Activated CD4-positive, alpha-beta T cell treated with anti-CD3 and anti-CD28 coated beads for 36 hours (primary cell): ENCODE measurements at regions not wholly inside any gene's neighbourhood (a gene's known extent, or its start where the extent isn't known, plus 50 kb on each side); places are given as distances from the start of the nearest gene placed in this dataset.

Experiments
- ATAC-seq: fragments of 200-7000 bp; cut with Tn5 transposase; one replicate; pipeline ENCODE4 v1.10.0; 2021; ENCODE audit warnings: mild to moderate bottlenecking, moderate library complexity
- CTCF ChIA-PET: fragments of 350-600 bp; sonication (Branson Sonifier 250); formaldehyde crosslinking; loops from one replicate; lab custom pipeline; 2021; ENCODE audit warnings: antibody characterized with exemption; lab: Charles Lee
- POLR2A ChIA-PET: fragments of 350-600 bp; sonication (Branson Sonifier 250); formaldehyde crosslinking; loops from one replicate; lab custom pipeline; 2021; ENCODE audit warnings: antibody characterized with exemption, inconsistent platforms; lab: Charles Lee
- DNase-seq: peaks from one replicate; pipeline ENCODE4 v3.0.0-alpha.2; 2020
- H3K27ac Mint-ChIP-seq: one replicate; pipeline ENCODE4 v1.8.0; 2021; ENCODE audit warnings: mixed read lengths
- H3K27me3 Mint-ChIP-seq: one replicate; pipeline ENCODE4 v1.8.0; 2021; ENCODE audit warnings: mixed read lengths
- H3K36me3 Mint-ChIP-seq: one replicate; pipeline ENCODE4 v1.8.0; 2021; ENCODE audit warnings: low read depth, mixed read lengths
- H3K4me1 Mint-ChIP-seq: one replicate; pipeline ENCODE4 v1.8.0; 2021; ENCODE audit warnings: mixed read lengths
- H3K4me3 Mint-ChIP-seq: one replicate; pipeline ENCODE4 v1.8.0; 2021; ENCODE audit warnings: mild to moderate bottlenecking, moderate library complexity, mixed read lengths
- H3K9me3 Mint-ChIP-seq: one replicate; pipeline ENCODE4 v1.8.0; 2021; ENCODE audit warnings: low read depth, mixed read lengths
- intact Hi-C, 2 experiments: fragments of 100-400 bp; cut with DNase I in 1 of 2; cut with micrococcal nuclease in 1 of 2; formaldehyde crosslinking; loops; one replicate each; pipeline versions ENCODE4 v1.14.2 to v1.15.1; 2022 to 2024; cut with DNase I, micrococcal nuclease

GRCh38 chr16:86997058-86997457 is 320.1 kb downstream of the C16orf95 start:
- ChIA-PET CTCF (interaction anchor here (0.6 kb wide), 1 partner anchor 1563 kb away, joined by 4 read pairs; no protein-coding TSS in a partner anchor), POLR2A (no interaction called here)
- peaks cover 30% of the 10 kb centered on the region for H3K27me3 Mint-ChIP-seq
- H3K4me3 Mint-ChIP-seq: no peak overlapping the region
- H3K27ac Mint-ChIP-seq: no peak overlapping the region
- no peaks in the 10 kb centered on the region for H3K9me3 Mint-ChIP-seq
- H3K4me1 Mint-ChIP-seq: no peaks in the 10 kb centered on the region
- ATAC-seq: no peak
- DNase-seq: no peak
- H3K36me3 Mint-ChIP-seq: no peaks in the 10 kb centered on the region
- intact Hi-C loops: no loop called here

GRCh38 chr16:86998196-86999001 is 318.8 kb downstream of the C16orf95 start:
- Mint-ChIP-seq H3K9me3 (no peaks in the 10 kb centered on the region), H3K27me3 (peaks cover 21% of the 10 kb centered on the region)
- ATAC-seq: no peak

GRCh38 chr16:87000001-87000400 is 317.2 kb downstream of the C16orf95 start:
- DNase-seq (no peak), ATAC-seq (no peak)
- ChIA-PET CTCF (interaction anchor here (0.7 kb wide), 1 partner anchor 19 kb away, joined by 3 read pairs; no protein-coding TSS in a partner anchor), POLR2A (no interaction called here)
- peaks cover 2% of the 10 kb centered on the region for H3K9me3 Mint-ChIP-seq
- H3K4me1 Mint-ChIP-seq: no peaks in the 10 kb centered on the region
- no peak overlapping the region for H3K27ac Mint-ChIP-seq
- no peak overlapping the region for H3K4me3 Mint-ChIP-seq
- H3K27me3 Mint-ChIP-seq: peaks cover 17% of the 10 kb centered on the region
- intact Hi-C loops: no loop called here
- no peaks in the 10 kb centered on the region for H3K36me3 Mint-ChIP-seq

More at GRCh38 chr16:86998196-86999001, 318.8 kb downstream of the C16orf95 start:
- intact Hi-C loops: no loop called here
- Mint-ChIP-seq H3K4me3 (no peak overlapping the region), H3K27ac (no peak overlapping the region), H3K4me1 (no peaks in the 10 kb centered on the region), H3K36me3 (no peaks in the 10 kb centered on the region)
- DNase-seq: no peak
- ChIA-PET POLR2A (no interaction called here), CTCF (no interaction called here)

- CTCF ChIA-PET: no interaction called here
- POLR2A ChIA-PET: no interaction called here
- no peak for ATAC-seq
- Mint-ChIP-seq H3K27me3 (peaks cover 15% of the 10 kb centered on the region), H3K4me1 (no peaks in the 10 kb centered on the region), H3K9me3 (peaks cover 2% of the 10 kb centered on the region), H3K4me3 (no peak overlapping the region), H3K36me3 (no peaks in the 10 kb centered on the region), H3K27ac (no peak overlapping the region)
- no peak for DNase-seq
- intact Hi-C loops: no loop called here
Measured at GRCh38 chr16:87002717-87003413, 314.3 kb downstream of the C16orf95 start.

- ChIA-PET CTCF (no interaction called here), POLR2A (no interaction called here)
- no peak for DNase-seq
- intact Hi-C loops: no loop called here
- no peak overlapping the region for H3K4me3 Mint-ChIP-seq
- H3K9me3 Mint-ChIP-seq: peaks cover 2% of the 10 kb centered on the region
- H3K36me3 Mint-ChIP-seq: no peaks in the 10 kb centered on the region
- no peak for ATAC-seq
- no peaks in the 10 kb centered on the region for H3K4me1 Mint-ChIP-seq
- H3K27ac Mint-ChIP-seq: no peak overlapping the region
- peaks cover 14% of the 10 kb centered on the region for H3K27me3 Mint-ChIP-seq
Measured at GRCh38 chr16:87003414-87003755, 313.8 kb downstream of the C16orf95 start.

GRCh38 chr16:87006021-87006420 is 311.2 kb downstream of the C16orf95 start:
- Mint-ChIP-seq H3K27me3 (no peaks in the 10 kb centered on the region), H3K4me3 (no peak overlapping the region), H3K9me3 (peaks cover 2% of the 10 kb centered on the region), H3K27ac (no peak overlapping the region), H3K36me3 (no peaks in the 10 kb centered on the region), H3K4me1 (no peaks in the 10 kb centered on the region)
- DNase-seq (no peak), ATAC-seq (no peak)
- ChIA-PET POLR2A (no interaction called here), CTCF (interaction anchor here (1.1 kb wide), 1 partner anchor 38 kb away, joined by 3 read pairs; no protein-coding TSS in a partner anchor)
- intact Hi-C loops: no loop called here

GRCh38 chr16:87006789-87007745 is 310.1 kb downstream of the C16orf95 start:
- intact Hi-C loops: no loop called here
- H3K9me3 Mint-ChIP-seq: peaks cover 2% of the 10 kb centered on the region
- no peak for DNase-seq
- H3K27me3 Mint-ChIP-seq: no peaks in the 10 kb centered on the region
- ChIA-PET CTCF (interaction anchor here (1.1 kb wide), 1 partner anchor 36 kb away, joined by 3 read pairs; no protein-coding TSS in a partner anchor), POLR2A (no interaction called here)
- no peak for ATAC-seq
- H3K27ac Mint-ChIP-seq: no peak overlapping the region
- H3K4me3 Mint-ChIP-seq: no peak overlapping the region
- H3K36me3 Mint-ChIP-seq: no peaks in the 10 kb centered on the region
- H3K4me1 Mint-ChIP-seq: no peaks in the 10 kb centered on the region

GRCh38 chr16:87007907-87008306 is 309.3 kb downstream of the C16orf95 start:
- ATAC-seq (no peak), DNase-seq (no peak)
- ChIA-PET POLR2A (no interaction called here), CTCF (no interaction called here)
- no peaks in the 10 kb centered on the region for H3K27me3 Mint-ChIP-seq
- H3K9me3 Mint-ChIP-seq: peaks cover 2% of the 10 kb centered on the region
- H3K4me3 Mint-ChIP-seq: no peak overlapping the region
- H3K4me1 Mint-ChIP-seq: no peaks in the 10 kb centered on the region
- no peak overlapping the region for H3K27ac Mint-ChIP-seq
- no peaks in the 10 kb centered on the region for H3K36me3 Mint-ChIP-seq
- intact Hi-C loops: no loop called here

- POLR2A ChIA-PET: no interaction called here
- no peak overlapping the region for H3K4me3 Mint-ChIP-seq
- no peaks in the 10 kb centered on the region for H3K4me1 Mint-ChIP-seq
Measured at GRCh38 chr16:87008664-87009063, 308.5 kb downstream of the C16orf95 start.

GRCh38 chr16:87012954-87013938 is 303.9 kb downstream of the C16orf95 start:
- ChIA-PET CTCF (no interaction called here), POLR2A (no interaction called here)
- Mint-ChIP-seq H3K36me3 (no peaks in the 10 kb centered on the region), H3K9me3 (no peaks in the 10 kb centered on the region), H3K27me3 (peaks cover 15% of the 10 kb centered on the region), H3K4me3 (no peak overlapping the region), H3K27ac (no peak overlapping the region), H3K4me1 (no peaks in the 10 kb centered on the region)
- DNase-seq (no peak), ATAC-seq (no peak)
- intact Hi-C loops: no loop called here

More at GRCh38 chr16:87008664-87009063, 308.5 kb downstream of the C16orf95 start:
- H3K27me3 Mint-ChIP-seq: no peaks in the 10 kb centered on the region
- no peak for DNase-seq
- H3K36me3 Mint-ChIP-seq: no peaks in the 10 kb centered on the region
- H3K27ac Mint-ChIP-seq: no peak overlapping the region
- ATAC-seq: no peak
- intact Hi-C loops: no loop called here
- CTCF ChIA-PET: no interaction called here
- peaks cover 2% of the 10 kb centered on the region for H3K9me3 Mint-ChIP-seq
